ENCODE measurements at regions not wholly inside any gene's neighbourhood (a gene's known extent, or its start where the extent isn't known, plus 50 kb on each side); places are given as distances from the start of the nearest gene placed in this dataset.

GRCh38 chr6:81487489-81487888 lies 265.0 kb downstream of the TENT5A start:
- DNase-seq (ENCODE audit: extremely low spot score, insufficient read length, low read depth): no peak
- no peak for FAIRE-seq

GRCh38 chr6:81486234-81486633 lies 266.2 kb downstream of the TENT5A start:
- no peak for DNase-seq (ENCODE audit: extremely low spot score, insufficient read length, low read depth)
- FAIRE-seq: no peak

- DNase-seq (ENCODE audit: extremely low spot score, insufficient read length, low read depth) (no peak), FAIRE-seq (no peak)
These were observed 267.1 kb downstream of the TENT5A start for GRCh38 chr6:81485395-81485794.

GRCh38 chr6:81484251-81484650 lies 268.2 kb downstream of the TENT5A start:
- FAIRE-seq: no peak
- no peak for DNase-seq (ENCODE audit: extremely low spot score, insufficient read length, low read depth)

DNA sequence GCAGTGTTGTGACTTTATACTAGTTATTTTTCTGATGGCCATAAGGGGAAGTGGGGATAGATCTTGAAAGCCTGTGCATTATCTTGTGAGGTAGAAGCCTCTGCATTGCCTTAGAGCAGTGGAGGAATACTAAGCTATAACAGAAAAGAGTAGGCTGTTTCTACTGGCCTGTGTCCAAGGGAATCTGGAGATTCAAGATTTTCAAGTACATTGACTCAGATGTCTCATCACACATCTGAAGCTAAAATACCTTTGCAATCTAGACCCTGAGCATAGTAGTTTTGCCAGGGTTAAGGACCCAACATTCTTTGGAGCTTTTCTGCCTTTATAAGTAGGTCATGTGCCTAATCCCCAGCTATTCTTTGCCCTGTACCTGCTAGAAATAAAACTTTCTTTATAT lies 272.3 kb downstream of the TENT5A start:
- DNase-seq (ENCODE audit: extremely low spot score, insufficient read length, low read depth) (no peak), FAIRE-seq (no peak)

DNA sequence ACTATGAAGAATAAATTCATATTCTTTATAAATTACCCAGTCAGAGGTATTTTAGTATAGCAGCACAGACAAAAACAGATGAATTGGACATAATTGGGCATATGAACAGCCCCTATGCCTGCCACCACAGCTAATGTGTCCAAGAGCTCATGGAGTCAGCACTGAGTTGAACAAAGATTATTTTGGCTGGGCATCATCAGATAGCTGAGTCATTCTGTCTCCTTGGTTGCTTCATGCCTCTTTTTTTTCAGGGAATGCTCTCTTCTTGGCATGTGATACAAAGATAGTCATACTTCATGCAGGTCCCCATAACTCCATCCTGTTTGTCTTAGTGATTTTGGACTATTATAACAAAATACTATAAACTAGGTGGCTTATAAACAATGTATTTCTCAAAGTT lies 275.6 kb downstream of the TENT5A start:
- DNase-seq (ENCODE audit: extremely low spot score, insufficient read length, low read depth) (no peak), FAIRE-seq (no peak)

- DNase-seq (ENCODE audit: extremely low spot score, insufficient read length, low read depth): no peak
These were observed 276.8 kb downstream of the TENT5A start for GRCh38 chr6:81475646-81476045.

DNA sequence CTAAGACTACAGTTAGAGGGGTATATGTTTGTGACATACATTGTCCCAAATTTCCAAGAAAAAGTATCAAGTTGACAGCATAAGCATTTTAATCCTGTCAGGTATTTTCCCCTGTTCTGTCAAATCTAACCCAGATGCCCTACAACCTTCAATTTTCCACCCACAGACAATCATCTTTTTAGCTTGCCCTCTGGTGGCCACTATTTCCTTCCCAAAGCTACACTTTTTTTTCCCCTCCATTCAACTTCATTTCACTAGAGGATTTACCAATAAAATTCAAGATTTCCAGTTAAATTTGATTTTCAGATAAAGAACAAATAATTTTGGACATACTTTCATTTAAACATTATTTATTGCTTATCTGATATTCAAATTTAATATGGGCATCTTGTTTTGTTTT lies 286.6 kb downstream of the TENT5A start:
- FAIRE-seq (no peak), DNase-seq (ENCODE audit: extremely low spot score, insufficient read length, low read depth) (no peak)

More at GRCh38 chr6:81475646-81476045, 276.8 kb downstream of the TENT5A start:
- no peak for FAIRE-seq

DNA sequence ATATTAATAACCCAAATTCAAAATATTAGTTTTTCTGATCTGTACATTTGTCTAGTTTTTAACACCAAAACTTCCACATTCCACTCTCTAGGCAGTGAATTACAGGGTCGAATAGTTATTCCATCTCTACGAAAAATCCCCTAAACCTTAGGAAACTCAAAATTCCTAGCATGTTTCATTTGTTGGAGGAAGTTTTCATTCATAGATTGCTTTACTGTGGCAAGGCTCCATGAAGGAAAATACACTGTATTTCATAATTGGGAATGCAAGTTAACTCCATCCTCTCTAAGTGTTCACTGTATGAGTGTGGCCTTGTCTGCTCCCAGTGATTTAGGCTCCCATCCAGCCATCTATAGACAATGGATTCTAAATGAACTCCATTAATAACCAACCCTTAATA lies 296.1 kb downstream of the TENT5A start:
- FAIRE-seq: no peak
- no peak for DNase-seq (ENCODE audit: extremely low spot score, insufficient read length, low read depth)

GRCh38 chr6:81455641-81456040 lies 296.8 kb downstream of the TENT5A start:
- no peak for DNase-seq (ENCODE audit: extremely low spot score, insufficient read length, low read depth)
- no peak for FAIRE-seq

DNA sequence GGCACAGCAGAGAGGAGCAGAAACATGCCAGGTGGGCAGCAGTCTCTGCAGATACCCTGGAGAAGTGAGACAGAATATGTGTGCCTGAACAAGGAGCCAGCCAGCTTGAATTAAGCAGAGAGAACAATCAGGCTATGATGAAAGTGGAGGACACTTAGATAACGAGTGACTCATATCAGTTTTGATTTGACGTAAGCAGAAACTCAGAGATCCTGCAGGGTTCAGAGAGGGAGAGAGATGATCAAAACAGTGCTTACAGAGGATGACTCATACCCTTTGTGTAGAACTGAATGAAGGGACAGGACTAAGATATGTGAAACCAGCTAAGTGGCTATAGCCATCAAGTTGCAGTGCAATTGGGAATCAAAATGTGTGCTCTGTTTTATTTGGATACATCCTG lies 300.7 kb downstream of the TENT5A start:
- DNase-seq (ENCODE audit: extremely low spot score, insufficient read length, low read depth) (no peak), FAIRE-seq (no peak)

DNA sequence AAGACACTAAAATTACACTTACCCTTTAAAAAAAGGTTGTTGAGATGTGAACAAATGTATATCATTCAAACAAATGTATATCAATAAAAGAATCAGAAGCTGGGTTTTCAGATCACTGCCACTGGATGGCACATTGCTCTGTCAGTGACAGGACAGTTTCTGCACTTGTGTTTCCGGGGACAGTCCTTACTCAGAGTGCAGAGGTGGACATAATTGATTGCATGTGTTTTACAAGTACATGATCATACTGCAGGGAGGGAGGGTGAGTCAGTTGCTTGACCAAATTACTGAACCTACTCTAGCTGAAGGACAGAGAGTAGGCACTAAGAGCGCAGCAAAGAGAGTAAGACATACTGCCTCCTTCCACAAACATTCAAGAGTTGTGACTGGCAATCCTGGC lies 302.3 kb downstream of the TENT5A start:
- DNase-seq (ENCODE audit: extremely low spot score, insufficient read length, low read depth) (no peak), FAIRE-seq (no peak)

DNA sequence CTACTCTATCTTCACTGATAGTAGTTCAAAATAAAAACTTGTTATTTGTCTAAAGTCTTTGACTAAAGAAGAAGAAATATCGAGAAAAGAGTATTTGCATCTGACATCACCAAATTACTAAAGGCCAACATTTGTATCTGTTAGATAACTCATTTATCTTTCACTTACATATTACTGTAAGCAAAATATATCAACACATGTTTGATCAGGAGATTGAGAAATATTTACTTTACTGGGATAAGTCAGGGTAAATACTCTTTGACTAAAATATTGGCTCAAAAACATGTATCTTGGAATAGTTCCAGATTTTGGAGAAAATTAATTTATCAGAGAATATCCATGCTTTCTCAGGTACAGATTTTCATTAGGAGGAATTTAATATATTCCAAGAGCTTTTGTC lies 306.0 kb downstream of the TENT5A start:
- no peak for FAIRE-seq
- no peak for DNase-seq (ENCODE audit: extremely low spot score, insufficient read length, low read depth)

DNA sequence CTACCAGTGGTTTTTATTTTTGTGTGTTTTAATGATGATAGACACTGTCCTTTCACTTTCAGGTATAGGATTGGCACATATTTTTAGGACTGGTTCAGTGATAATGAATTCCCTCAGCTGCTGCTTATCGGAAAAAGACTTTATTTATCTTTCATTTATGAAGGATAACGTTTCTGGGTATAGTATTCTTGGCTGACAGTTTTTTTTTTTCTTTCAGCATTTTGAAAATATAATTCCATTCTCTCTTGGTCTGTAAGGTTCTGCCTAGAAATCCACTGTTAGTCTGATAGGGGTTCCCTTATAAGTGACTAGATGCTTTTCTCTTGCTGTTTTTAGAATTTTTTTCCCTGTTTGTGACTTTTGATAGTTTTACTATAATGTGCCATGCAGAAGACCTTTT lies 313.1 kb downstream of the TENT5A start:
- DNase-seq (ENCODE audit: extremely low spot score, insufficient read length, low read depth): no peak
- FAIRE-seq: no peak

DNA sequence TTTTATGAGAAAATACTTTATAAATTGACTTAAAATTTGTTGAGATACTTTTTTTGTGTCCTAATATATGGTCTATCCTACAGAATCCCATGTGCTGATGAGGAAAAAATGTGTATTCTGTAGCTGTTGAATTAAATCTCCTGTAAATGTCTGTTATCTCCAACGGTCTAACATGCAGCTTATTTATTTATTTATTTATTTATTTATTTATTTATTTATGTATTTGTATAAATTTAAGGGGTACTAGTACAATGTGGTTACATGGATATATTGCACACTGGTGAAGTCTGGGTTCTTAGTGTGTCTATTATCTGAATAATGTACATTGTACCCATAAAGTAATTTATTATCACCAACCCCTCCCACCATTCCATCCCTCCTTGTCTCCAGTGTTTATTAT lies 315.5 kb downstream of the TENT5A start:
- DNase-seq (ENCODE audit: extremely low spot score, insufficient read length, low read depth) (no peak), FAIRE-seq (no peak)

- DNase-seq (ENCODE audit: extremely low spot score, insufficient read length, low read depth): no peak
- FAIRE-seq: no peak
These were observed 339.2 kb downstream of the TENT5A start for GRCh38 chr6:81413306-81413705.

DNA sequence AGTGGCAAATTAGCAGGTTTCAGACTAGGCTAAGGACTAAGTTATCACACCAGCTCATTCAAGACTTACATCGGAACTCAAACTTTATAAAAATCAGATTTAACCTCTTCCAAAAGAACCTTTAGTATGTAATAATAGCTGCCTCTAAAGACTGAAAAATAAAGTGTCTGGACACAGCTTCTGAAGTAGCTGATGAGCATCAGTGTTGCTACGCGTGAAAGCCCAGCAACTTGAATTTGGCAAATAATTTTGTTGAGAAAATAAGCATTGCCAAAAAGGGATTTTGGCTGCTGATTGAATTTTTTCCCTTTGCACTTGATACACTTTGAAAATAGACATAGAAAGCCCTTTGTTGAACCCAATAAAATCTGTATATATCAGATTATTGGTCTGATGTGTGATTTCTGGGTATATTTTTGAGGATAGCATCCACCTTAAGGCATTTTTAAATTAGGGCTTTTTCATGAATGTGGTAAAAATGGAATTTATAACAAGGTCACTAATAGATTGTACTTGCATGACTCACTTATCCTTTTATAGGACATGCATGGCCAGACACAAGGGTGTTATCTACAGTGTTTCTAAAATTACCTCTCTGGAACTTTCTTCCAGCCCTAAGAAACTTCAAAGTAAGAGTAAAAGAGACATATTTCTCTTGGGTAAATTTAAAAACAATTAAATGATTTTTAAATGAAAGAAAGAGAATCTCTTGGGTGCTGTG lies 350.4 kb downstream of the TENT5A start:
- DNase-seq (ENCODE audit: extremely low spot score, insufficient read length, low read depth) (no peak), FAIRE-seq (no peak)

- DNase-seq (ENCODE audit: extremely low spot score, insufficient read length, low read depth): no peak
- no peak for FAIRE-seq
These were observed 355.6 kb downstream of the TENT5A start for GRCh38 chr6:81396916-81397315.

GRCh38 chr6:81387163-81387562 lies 365.3 kb downstream of the TENT5A start:
- FAIRE-seq: no peak
- no peak for DNase-seq (ENCODE audit: extremely low spot score, insufficient read length, low read depth)

- no peak for FAIRE-seq
- DNase-seq (ENCODE audit: extremely low spot score, insufficient read length, low read depth): no peak
These were observed 367.6 kb downstream of the TENT5A start for GRCh38 chr6:81384921-81385320.

- FAIRE-seq: no peak
- DNase-seq (ENCODE audit: extremely low spot score, insufficient read length, low read depth): no peak
These were observed 369.0 kb downstream of the TENT5A start for GRCh38 chr6:81383472-81383871.

GRCh38 chr6:81382852-81383251 lies 369.6 kb downstream of the TENT5A start:
- no peak for FAIRE-seq
- no peak for DNase-seq (ENCODE audit: extremely low spot score, insufficient read length, low read depth)
